H9 (cell line): ENCODE measurements at regions not wholly inside any gene's neighbourhood (a gene's known extent, or its start where the extent isn't known, plus 50 kb on each side); places are given as distances from the start of the nearest gene placed in this dataset.

Source experiments
- DNase-seq: peaks from one replicate; pipeline ENCODE4 v3.0.0-alpha.2; 2017
- H2AFZ ChIP-seq: one replicate; pipeline ENCODE4 v1.6.1; 2013; ENCODE audit warnings: mild to moderate bottlenecking, low read length, control low read depth, moderate library complexity
- H2AK5ac ChIP-seq: 2 replicates; pipeline ENCODE4 v1.6.1; 2013; ENCODE audit warnings: low read length, control low read depth, mixed read lengths; ENCODE audit not compliant: insufficient read length
- H2BK120ac ChIP-seq: one replicate; pipeline ENCODE4 v1.6.1; 2013; ENCODE audit warnings: low read depth, mild to moderate bottlenecking, low read length, control low read depth, inconsistent platforms; ENCODE audit not compliant: poor library complexity, severe bottlenecking
- H2BK12ac ChIP-seq: 2 replicates; pipeline ENCODE4 v1.6.1; 2013; ENCODE audit warnings: low read length, control low read depth, mixed read lengths, low read depth; ENCODE audit not compliant: insufficient read length
- H2BK15ac ChIP-seq: 2 replicates; pipeline ENCODE4 v1.6.1; 2013; ENCODE audit warnings: low read depth, low read length, control low read depth
- H2BK20ac ChIP-seq: one replicate; pipeline ENCODE4 v1.6.1; 2013; ENCODE audit warnings: low read depth, mild to moderate bottlenecking, low read length, control low read depth, inconsistent platforms; ENCODE audit not compliant: poor library complexity, severe bottlenecking
- H2BK5ac ChIP-seq: 2 replicates; pipeline ENCODE4 v1.6.1; 2013; ENCODE audit warnings: low read length, control low read depth, mixed read lengths; ENCODE audit not compliant: insufficient read length
- H3K14ac ChIP-seq: 2 replicates; pipeline ENCODE4 v1.6.1; 2013; ENCODE audit warnings: low read length, control low read depth; ENCODE audit not compliant: insufficient read depth
- H3K18ac ChIP-seq: 2 replicates; pipeline ENCODE4 v1.6.1; 2013; ENCODE audit warnings: low read depth, mild to moderate bottlenecking, mixed read lengths, low read length, control low read depth; ENCODE audit not compliant: insufficient read length
- H3K23ac ChIP-seq: 2 replicates; pipeline ENCODE4 v1.6.1; 2013; ENCODE audit warnings: low read length, control low read depth, mixed read lengths, low read depth; ENCODE audit not compliant: insufficient read length
- H3K23me2 ChIP-seq: 2 replicates; pipeline ENCODE4 v1.6.1; 2013; ENCODE audit warnings: low read depth, mild to moderate bottlenecking, mixed read lengths, low read length, control low read depth; ENCODE audit not compliant: insufficient read length, poor library complexity, severe bottlenecking
- H3K27ac ChIP-seq: 2 replicates; pipeline ENCODE4 v1.5.1; 2013; ENCODE audit warnings: low read length, control low read depth, mixed read lengths, low read depth; ENCODE audit not compliant: insufficient read length
- H3K27me3 ChIP-seq: 2 replicates; pipeline ENCODE4 v1.6.1; 2013; ENCODE audit warnings: low read length, control low read depth, inconsistent platforms; ENCODE audit not compliant: insufficient read depth
- H3K4ac ChIP-seq: 2 replicates; pipeline ENCODE4 v1.6.1; 2013; ENCODE audit warnings: low read depth, mild to moderate bottlenecking, control low read depth, inconsistent platforms, low read length, moderate library complexity
- H3K4me1 ChIP-seq: 2 replicates; pipeline ENCODE4 v1.6.1; 2013; ENCODE audit warnings: low read length, control low read depth, inconsistent platforms; ENCODE audit not compliant: insufficient read depth
- H3K4me2 ChIP-seq: 2 replicates; pipeline ENCODE4 v1.6.1; 2013; ENCODE audit warnings: low read length, control low read depth, mixed read lengths; ENCODE audit not compliant: insufficient read length, insufficient read depth
- H3K56ac ChIP-seq: 2 replicates; pipeline ENCODE4 v1.6.1; 2013; ENCODE audit warnings: low read depth, mild to moderate bottlenecking, mixed read lengths, low read length, control low read depth; ENCODE audit not compliant: insufficient read length
- H3K79me1 ChIP-seq: 2 replicates; pipeline ENCODE4 v1.6.1; 2013; ENCODE audit warnings: low read depth, mild to moderate bottlenecking, moderate library complexity, low read length, control low read depth, inconsistent platforms; ENCODE audit not compliant: insufficient read depth, poor library complexity, severe bottlenecking
- H3K79me2 ChIP-seq: 2 replicates; pipeline ENCODE4 v1.6.1; 2013; ENCODE audit warnings: low read length, control low read depth, inconsistent platforms; ENCODE audit not compliant: insufficient read depth
- H3K9ac ChIP-seq: 2 replicates; pipeline ENCODE4 v1.6.1; 2013; ENCODE audit warnings: low read length, control low read depth, mixed read lengths; ENCODE audit not compliant: insufficient read length; ENCODE audit errors: extremely low read depth
- H3K9me3 ChIP-seq: one replicate; pipeline ENCODE4 v1.6.1; 2013; ENCODE audit warnings: low read depth, low read length, inconsistent platforms; ENCODE audit not compliant: control insufficient read depth
- H3T11ph ChIP-seq: one replicate; pipeline ENCODE4 v1.6.1; 2013; ENCODE audit warnings: mild to moderate bottlenecking, low read length, control low read depth, inconsistent platforms
- H4K20me1 ChIP-seq: one replicate; pipeline ENCODE4 v1.6.1; 2013; ENCODE audit not compliant: control insufficient read depth, insufficient read length, insufficient read depth
- H4K5ac ChIP-seq: 2 replicates; pipeline ENCODE4 v1.6.1; 2013; ENCODE audit warnings: low read depth, mild to moderate bottlenecking, mixed read lengths, low read length, control low read depth; ENCODE audit not compliant: insufficient read length
- H4K8ac ChIP-seq: replicated peaks from 2 replicates; pipeline ENCODE4 v1.6.1; 2013; ENCODE audit warnings: low read length, control low read depth, mixed read lengths, low read depth; ENCODE audit not compliant: insufficient read length
- H4K91ac ChIP-seq: 2 replicates; pipeline ENCODE4 v1.6.1; 2013; ENCODE audit warnings: low read depth, mild to moderate bottlenecking, moderate library complexity, mixed read lengths, low read length, control low read depth; ENCODE audit not compliant: insufficient read length
- H3K27ac Mint-ChIP-seq, 3 experiments: 2 replicates in 2 of 3; 3 replicates in 1 of 3; pipeline ENCODE4 v1.8.0; 2020 to 2021; ENCODE audit warnings: mixed read lengths in 3 of 3, mild to moderate bottlenecking in 1 of 3, moderate library complexity in 1 of 3
- H3K27me3 Mint-ChIP-seq: 2 replicates; pipeline ENCODE4 v1.8.0; 2021; ENCODE audit warnings: low read depth, mild to moderate bottlenecking, moderate library complexity, mixed read lengths
- H3K36me3 Mint-ChIP-seq, 3 experiments: 2 replicates in 2 of 3; 3 replicates in 1 of 3; pipeline ENCODE4 v1.8.0; 2020 to 2021; ENCODE audit warnings: low read depth in 3 of 3, mixed read lengths in 3 of 3; ENCODE audit not compliant: insufficient read depth in 1 of 3
- H3K4me1 Mint-ChIP-seq, 2 experiments: 2 replicates each; pipeline ENCODE4 v1.8.0; 2020; ENCODE audit warnings: mixed read lengths in 2 of 2
- H3K4me3 Mint-ChIP-seq, 2 experiments: 2 replicates in 1 of 2; 3 replicates in 1 of 2; pipeline ENCODE4 v1.8.0; 2020 to 2021; ENCODE audit warnings: mild to moderate bottlenecking in 2 of 2, mixed read lengths in 2 of 2, moderate library complexity in 1 of 2
- H3K9me3 Mint-ChIP-seq, 2 experiments: 2 replicates in 1 of 2; 3 replicates in 1 of 2; pipeline ENCODE4 v1.8.0; 2020; ENCODE audit warnings: mild to moderate bottlenecking in 2 of 2, mixed read lengths in 2 of 2, moderate library complexity in 1 of 2
- CTCF ChIP-seq: fragments of 200-600 bp; sonication (generic); conservative IDR thresholded peaks from 3 replicates; pipeline ENCODE4 v1.8.0; 2021; ENCODE audit warnings: antibody characterized with exemption, mild to moderate bottlenecking
- WGBS: extraction: QIAGEN DNeasy Blood & Tissue Kit; methylation state at CpG from one replicate; pipeline ENCODE4 v1.1.7; 2013; ENCODE audit warnings: missing lambda C conversion rate, low lambda C conversion rate, mixed read lengths; ENCODE audit not compliant: insufficient read length; ENCODE audit errors: extremely low coverage; 5-methylcytosine and 5-hydroxymethylcytosine counted together

DNA sequence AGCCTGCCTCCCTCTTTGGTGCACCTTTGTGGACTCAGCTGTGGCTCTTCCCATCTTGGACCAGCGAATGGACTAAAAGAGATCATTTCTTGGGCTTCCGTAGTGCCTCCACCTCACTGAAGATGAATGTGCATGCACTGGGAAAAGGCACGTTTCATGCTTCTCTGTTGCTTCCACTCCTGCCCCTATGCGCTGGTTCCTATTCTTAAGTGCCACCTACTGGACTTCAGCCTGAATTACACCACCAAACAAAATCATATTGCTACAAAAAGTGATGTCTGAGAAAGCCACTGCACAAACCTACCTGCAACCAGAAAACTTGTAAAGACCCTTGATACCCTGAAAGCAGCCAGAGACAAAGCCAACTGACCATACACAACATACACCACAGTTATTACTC lies 695.6 kb downstream of the TSN start:
- Histone ChIP-seq H3K23me2 (no peaks in the 10 kb centered on the region), H2AK5ac (no peak overlapping the region), H4K20me1 (no peaks in the 10 kb centered on the region), H3K9me3 (no peaks in the 10 kb centered on the region), H4K91ac (no peak overlapping the region), H3K4ac (no peak overlapping the region), H3T11ph (no peak overlapping the region), H3K4me1 (no peaks in the 10 kb centered on the region), H2AFZ (no peak overlapping the region), H3K56ac (no peak overlapping the region), H4K5ac (no peak overlapping the region), H3K79me2 (no peaks in the 10 kb centered on the region), H2BK20ac (no peak overlapping the region), H3K14ac (no peak overlapping the region), H4K8ac (no peak overlapping the region), H3K27me3 (no peaks in the 10 kb centered on the region), H2BK15ac (no peak overlapping the region), H3K27ac (no peak overlapping the region), H2BK120ac (no peak overlapping the region), H3K4me2 (no peak overlapping the region), H2BK12ac (no peak overlapping the region), H3K23ac (no peak overlapping the region), H3K79me1 (no peaks in the 10 kb centered on the region), H3K9ac (no peak overlapping the region), H2BK5ac (no peak overlapping the region), H3K18ac (no peak overlapping the region)
- WGBS, result no CpG with 5 or more reads among the region's 4 CpGs
- peak; percentile 34 for DNase-seq
- H3K36me3 Mint-ChIP-seq, result peaks cover 6 to 35% (median 10%) of the 10 kb centered on the region in 3 experiments
- peaks cover 30 to 33% of the 10 kb centered on the region in 2 experiments for H3K9me3 Mint-ChIP-seq
- no peak overlapping the region for H3K27ac Mint-ChIP-seq
- no peak overlapping the region for H3K4me3 Mint-ChIP-seq
- no peaks in the 10 kb centered on the region for H3K4me1 Mint-ChIP-seq
- no peaks in the 10 kb centered on the region for H3K27me3 Mint-ChIP-seq
- peak; percentile 65 for TF ChIP-seq CTCF
